Keratinocyte (primary cell): ENCODE measurements at regions not wholly inside any gene's neighbourhood (a gene's known extent, or its start where the extent isn't known, plus 50 kb on each side); places are given as distances from the start of the nearest gene placed in this dataset.

Source experiments
- EZH2 ChIP-seq: IDR thresholded peaks from one replicate; pipeline ENCODE4 v1.6.1; 2012; ENCODE audit warnings: inconsistent platforms, mild to moderate bottlenecking, low read length, moderate library complexity
- TF ChIP-seq, protein P1 (sequence below), 3 experiments: IDR thresholded peaks in 1 of 3; conservative IDR thresholded peaks in 1 of 3; optimal IDR thresholded peaks in 1 of 3; 2 replicates in 2 of 3; 3 replicates in 1 of 3; pipeline versions ENCODE3 to v1.5.1; 2011; ENCODE audit warnings: low read length in 3 of 3, mild to moderate bottlenecking in 3 of 3, moderate library complexity in 2 of 3, control low read depth in 1 of 3, inconsistent platforms in 1 of 3; ENCODE audit not compliant: insufficient read depth in 2 of 3; ENCODE audit errors: extremely low read depth in 1 of 3

DNA sequence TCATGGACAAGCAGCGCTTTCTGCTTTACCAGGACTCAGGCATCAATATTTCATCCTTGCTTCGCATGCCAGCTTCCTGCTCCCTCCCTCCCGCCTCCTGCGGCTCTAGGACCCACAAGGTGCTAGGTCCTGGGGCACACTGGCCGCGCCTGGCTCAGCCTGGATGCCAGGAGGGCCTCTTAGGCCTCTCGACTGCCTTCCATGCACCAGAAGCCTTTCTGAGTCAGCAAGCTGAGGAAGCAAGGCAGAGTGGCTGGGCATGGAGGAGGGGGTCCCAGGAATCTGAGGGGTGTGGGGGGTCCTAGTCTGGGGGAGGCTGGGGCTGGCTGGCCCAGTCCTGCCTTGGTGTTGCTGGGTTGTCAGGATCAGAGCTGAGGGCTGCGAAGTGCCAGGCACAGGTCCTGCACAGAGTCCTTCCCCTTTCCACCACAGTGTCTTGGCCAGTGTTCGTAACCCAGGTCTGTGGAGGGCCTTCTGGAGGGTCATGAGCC, 61.0 kb upstream of the THY1 start:
- TF ChIP-seq, protein P1, sequence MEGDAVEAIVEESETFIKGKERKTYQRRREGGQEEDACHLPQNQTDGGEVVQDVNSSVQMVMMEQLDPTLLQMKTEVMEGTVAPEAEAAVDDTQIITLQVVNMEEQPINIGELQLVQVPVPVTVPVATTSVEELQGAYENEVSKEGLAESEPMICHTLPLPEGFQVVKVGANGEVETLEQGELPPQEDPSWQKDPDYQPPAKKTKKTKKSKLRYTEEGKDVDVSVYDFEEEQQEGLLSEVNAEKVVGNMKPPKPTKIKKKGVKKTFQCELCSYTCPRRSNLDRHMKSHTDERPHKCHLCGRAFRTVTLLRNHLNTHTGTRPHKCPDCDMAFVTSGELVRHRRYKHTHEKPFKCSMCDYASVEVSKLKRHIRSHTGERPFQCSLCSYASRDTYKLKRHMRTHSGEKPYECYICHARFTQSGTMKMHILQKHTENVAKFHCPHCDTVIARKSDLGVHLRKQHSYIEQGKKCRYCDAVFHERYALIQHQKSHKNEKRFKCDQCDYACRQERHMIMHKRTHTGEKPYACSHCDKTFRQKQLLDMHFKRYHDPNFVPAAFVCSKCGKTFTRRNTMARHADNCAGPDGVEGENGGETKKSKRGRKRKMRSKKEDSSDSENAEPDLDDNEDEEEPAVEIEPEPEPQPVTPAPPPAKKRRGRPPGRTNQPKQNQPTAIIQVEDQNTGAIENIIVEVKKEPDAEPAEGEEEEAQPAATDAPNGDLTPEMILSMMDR (optimal IDR thresholded peaks at IDR 0.05 in 1 of 3, IDR thresholded peaks at IDR 0.05 in 1 of 3, conservative IDR thresholded peaks at IDR 0.05 in 1 of 3; ENCODE audit: extremely low read depth in 1 of 3, insufficient read depth in 2 of 3, low read length in 3 of 3): no peak
- TF ChIP-seq EZH2: no peak
